ENCODE measurements at regions not wholly inside any gene's neighbourhood (a gene's known extent, or its start where the extent isn't known, plus 50 kb on each side); places are given as distances from the start of the nearest gene placed in this dataset.

- H3K4me1 Mint-ChIP-seq (ENCODE audit: unreplicated experiment) = no peaks in the 10 kb centered on the region
- TF ChIP-seq, protein P1, sequence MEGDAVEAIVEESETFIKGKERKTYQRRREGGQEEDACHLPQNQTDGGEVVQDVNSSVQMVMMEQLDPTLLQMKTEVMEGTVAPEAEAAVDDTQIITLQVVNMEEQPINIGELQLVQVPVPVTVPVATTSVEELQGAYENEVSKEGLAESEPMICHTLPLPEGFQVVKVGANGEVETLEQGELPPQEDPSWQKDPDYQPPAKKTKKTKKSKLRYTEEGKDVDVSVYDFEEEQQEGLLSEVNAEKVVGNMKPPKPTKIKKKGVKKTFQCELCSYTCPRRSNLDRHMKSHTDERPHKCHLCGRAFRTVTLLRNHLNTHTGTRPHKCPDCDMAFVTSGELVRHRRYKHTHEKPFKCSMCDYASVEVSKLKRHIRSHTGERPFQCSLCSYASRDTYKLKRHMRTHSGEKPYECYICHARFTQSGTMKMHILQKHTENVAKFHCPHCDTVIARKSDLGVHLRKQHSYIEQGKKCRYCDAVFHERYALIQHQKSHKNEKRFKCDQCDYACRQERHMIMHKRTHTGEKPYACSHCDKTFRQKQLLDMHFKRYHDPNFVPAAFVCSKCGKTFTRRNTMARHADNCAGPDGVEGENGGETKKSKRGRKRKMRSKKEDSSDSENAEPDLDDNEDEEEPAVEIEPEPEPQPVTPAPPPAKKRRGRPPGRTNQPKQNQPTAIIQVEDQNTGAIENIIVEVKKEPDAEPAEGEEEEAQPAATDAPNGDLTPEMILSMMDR (IDR thresholded peaks at IDR 0.05; ENCODE audit: unreplicated experiment) = no peak
- no peaks in the 10 kb centered on the region for H3K36me3 Mint-ChIP-seq (ENCODE audit: low read depth, unreplicated experiment)
- H3K27me3 Mint-ChIP-seq (ENCODE audit: unreplicated experiment) = no peaks in the 10 kb centered on the region
- H3K4me3 Mint-ChIP-seq (ENCODE audit: unreplicated experiment) = no peak overlapping the region
- H3K27ac Mint-ChIP-seq (ENCODE audit: unreplicated experiment) = no peak overlapping the region
- DNase-seq (ENCODE audit: low spot score) = no peak
- H3K9me3 Mint-ChIP-seq (ENCODE audit: unreplicated experiment) = no peaks in the 10 kb centered on the region
Observed at GRCh38 chr5:13640270-13640669, 304.2 kb downstream of the DNAH5 start.

DNA sequence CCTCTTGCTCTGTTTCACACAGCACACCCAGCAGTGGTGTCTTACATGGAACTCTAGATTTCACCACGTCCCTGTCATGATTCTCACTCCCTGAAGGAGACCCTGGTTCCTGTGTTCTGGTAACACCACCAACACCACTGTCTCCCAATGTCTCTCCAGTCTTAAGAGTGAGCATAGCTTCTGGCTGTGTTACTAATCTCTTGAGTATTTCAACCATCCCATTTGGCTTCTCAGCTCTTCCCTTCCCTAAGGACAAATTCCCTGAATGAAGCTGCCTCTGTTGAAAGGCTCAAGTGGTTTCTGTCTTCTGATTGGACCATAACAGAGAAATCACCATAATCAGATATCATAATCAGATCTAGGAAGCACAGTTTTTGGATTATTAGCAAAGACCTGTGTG lies 311.8 kb downstream of the DNAH5 start:
- Mint-ChIP-seq H3K4me1 (ENCODE audit: unreplicated experiment) (no peaks in the 10 kb centered on the region), H3K27me3 (ENCODE audit: unreplicated experiment) (no peaks in the 10 kb centered on the region), H3K36me3 (ENCODE audit: low read depth, unreplicated experiment) (no peaks in the 10 kb centered on the region), H3K4me3 (ENCODE audit: unreplicated experiment) (no peak overlapping the region), H3K9me3 (ENCODE audit: unreplicated experiment) (no peaks in the 10 kb centered on the region), H3K27ac (ENCODE audit: unreplicated experiment) (no peak overlapping the region)
- TF ChIP-seq, protein P1 (IDR thresholded peaks at IDR 0.05; ENCODE audit: unreplicated experiment) = no peak
- DNase-seq (ENCODE audit: low spot score) = no peak

GRCh38 chr5:13629218-13629617 lies 315.3 kb downstream of the DNAH5 start:
- DNase-seq (ENCODE audit: low spot score) = no peak
- TF ChIP-seq, protein P1 (IDR thresholded peaks at IDR 0.05; ENCODE audit: unreplicated experiment) = no peak
- Mint-ChIP-seq H3K4me3 (ENCODE audit: unreplicated experiment) (no peak overlapping the region), H3K27ac (ENCODE audit: unreplicated experiment) (no peak overlapping the region), H3K27me3 (ENCODE audit: unreplicated experiment) (peaks cover 2% of the 10 kb centered on the region), H3K9me3 (ENCODE audit: unreplicated experiment) (no peaks in the 10 kb centered on the region), H3K4me1 (ENCODE audit: unreplicated experiment) (no peaks in the 10 kb centered on the region), H3K36me3 (ENCODE audit: low read depth, unreplicated experiment) (no peaks in the 10 kb centered on the region)

DNA sequence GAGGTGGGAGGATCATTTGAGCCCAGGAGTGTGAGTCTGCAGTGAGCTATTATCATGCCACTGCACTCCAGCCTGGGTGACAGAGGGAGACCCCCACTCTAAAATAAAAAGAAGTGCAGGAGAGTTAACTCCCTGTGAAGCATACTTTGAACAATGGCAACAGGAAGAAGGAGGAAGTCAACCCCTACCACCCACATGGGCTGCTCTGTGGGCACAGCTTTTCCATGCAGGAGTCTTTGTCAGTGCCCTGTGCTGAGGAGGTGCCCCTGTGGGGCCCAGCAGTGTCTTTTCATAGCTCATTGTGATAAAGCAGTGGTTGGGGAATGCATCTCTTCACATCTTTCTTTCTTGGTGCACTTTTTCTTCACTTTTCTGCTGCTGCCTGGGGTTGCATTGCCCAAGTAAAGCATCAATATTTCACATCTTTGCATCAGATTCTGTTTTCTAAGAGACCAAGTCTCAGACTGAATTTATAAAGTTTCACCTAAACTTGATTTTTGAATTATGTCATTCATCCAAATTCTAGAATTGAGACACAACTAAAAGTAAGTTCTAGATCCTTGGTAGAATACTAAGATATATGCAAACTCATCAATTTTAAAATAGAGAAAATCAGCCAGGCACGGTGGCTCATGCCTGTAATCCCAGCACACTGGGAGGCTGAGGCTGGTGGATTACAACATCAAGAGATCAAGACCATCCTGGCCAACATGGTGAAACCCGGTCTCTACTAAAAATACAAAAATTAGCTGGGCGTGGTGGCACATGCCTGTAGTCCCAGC lies 316.6 kb downstream of the DNAH5 start:
- DNase-seq (ENCODE audit: low spot score) = no peak
- no peak overlapping the region for H3K4me3 Mint-ChIP-seq (ENCODE audit: unreplicated experiment)
- TF ChIP-seq, protein P1 (IDR thresholded peaks at IDR 0.05; ENCODE audit: unreplicated experiment) = no peak
- no peak overlapping the region for H3K27ac Mint-ChIP-seq (ENCODE audit: unreplicated experiment)
- no peaks in the 10 kb centered on the region for H3K36me3 Mint-ChIP-seq (ENCODE audit: low read depth, unreplicated experiment)
- peaks cover 4% of the 10 kb centered on the region for H3K27me3 Mint-ChIP-seq (ENCODE audit: unreplicated experiment)
- no peaks in the 10 kb centered on the region for H3K9me3 Mint-ChIP-seq (ENCODE audit: unreplicated experiment)
- no peaks in the 10 kb centered on the region for H3K4me1 Mint-ChIP-seq (ENCODE audit: unreplicated experiment)

DNA sequence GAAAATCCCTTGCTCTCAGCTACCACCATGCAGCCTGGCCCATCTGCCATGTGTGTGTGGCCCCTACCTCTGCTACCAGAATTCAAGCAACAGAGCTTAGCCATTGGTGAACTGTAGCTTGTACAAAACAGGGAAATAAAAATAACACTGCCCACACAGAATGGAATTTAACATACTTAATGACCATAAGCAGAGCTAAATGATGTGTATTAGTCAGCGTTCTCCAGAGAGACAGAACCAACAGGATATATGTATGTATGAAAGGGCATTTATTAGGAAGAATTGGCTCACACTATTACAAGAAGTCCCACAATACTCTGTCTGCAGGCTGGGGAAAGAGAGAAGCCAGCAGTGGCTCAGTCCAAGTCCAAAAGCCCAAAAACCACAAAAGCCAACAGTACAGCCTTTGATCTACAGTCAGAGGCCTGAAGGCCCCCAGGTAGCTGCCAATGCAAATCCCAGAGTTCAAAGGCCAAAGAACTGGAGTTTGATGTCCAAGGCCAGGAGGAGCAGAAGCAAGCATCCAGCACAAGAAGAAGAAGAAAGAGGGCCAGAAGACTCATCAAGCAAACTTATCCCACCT lies 318.8 kb downstream of the DNAH5 start:
- Mint-ChIP-seq H3K27ac (ENCODE audit: unreplicated experiment) (no peak overlapping the region), H3K36me3 (ENCODE audit: low read depth, unreplicated experiment) (no peaks in the 10 kb centered on the region), H3K4me1 (ENCODE audit: unreplicated experiment) (no peaks in the 10 kb centered on the region), H3K9me3 (ENCODE audit: unreplicated experiment) (no peaks in the 10 kb centered on the region), H3K4me3 (ENCODE audit: unreplicated experiment) (no peak overlapping the region), H3K27me3 (ENCODE audit: unreplicated experiment) (peaks cover 4% of the 10 kb centered on the region)
- no peak for DNase-seq (ENCODE audit: low spot score)
- TF ChIP-seq, protein P1 (IDR thresholded peaks at IDR 0.05; ENCODE audit: unreplicated experiment) = no peak
